Spleen (tissue), 11 donors: ENCODE measurements at regions not wholly inside any gene's neighbourhood (a gene's known extent, or its start where the extent isn't known, plus 50 kb on each side); places are given as distances from the start of the nearest gene placed in this dataset.

Experiments
- DNase-seq: peaks from one replicate; pipeline ENCODE4 v3.0.0-alpha.2; 2020
- H3K27ac ChIP-seq, 8 donors: fragments of 200-600 bp; sonication (generic) in 7 of 8; 1 replicate in 4 of 8; 2 replicates in 4 of 8; pipeline versions ENCODE4 v1.5.0 to v1.8.0; 2016 to 2021; ENCODE audit warnings: inconsistent platforms in 4 of 8, mild to moderate bottlenecking in 4 of 8, moderate library complexity in 1 of 8
- H3K27me3 ChIP-seq, 7 donors: fragments of 200-600 bp; sonication (generic) in 6 of 7; replicated peaks in 1 of 7; 1 replicate in 4 of 7; 2 replicates in 3 of 7; pipeline versions ENCODE4 v1.5.0 to v1.8.0; 2016 to 2021; ENCODE audit warnings: inconsistent platforms in 3 of 7, mild to moderate bottlenecking in 1 of 7
- H3K36me3 ChIP-seq, 6 donors: fragments of 200-600 bp; sonication (generic) in 5 of 6; 1 replicate in 4 of 6; 2 replicates in 2 of 6; pipeline versions ENCODE4 v1.5.0 to v1.8.0; 2016 to 2021; ENCODE audit warnings: inconsistent platforms in 2 of 6
- H3K4me1 ChIP-seq, 6 donors: fragments of 200-600 bp; sonication (generic) in 5 of 6; 1 replicate in 3 of 6; 2 replicates in 3 of 6; pipeline versions ENCODE4 v1.5.0 to v1.8.0; 2016 to 2021; ENCODE audit warnings: inconsistent platforms in 3 of 6
- H3K4me3 ChIP-seq, 8 donors: fragments of 200-600 bp; sonication (generic) in 7 of 8; 1 replicate in 4 of 8; 2 replicates in 4 of 8; pipeline versions ENCODE4 v1.5.0 to v1.8.0; 2016 to 2021; ENCODE audit warnings: inconsistent platforms in 4 of 8, mild to moderate bottlenecking in 4 of 8, moderate library complexity in 2 of 8
- H3K9me3 ChIP-seq, 8 donors: fragments of 200-600 bp; sonication (generic) in 7 of 8; 1 replicate in 4 of 8; 2 replicates in 4 of 8; pipeline versions ENCODE4 v1.5.0 to v1.8.0; 2016 to 2021; ENCODE audit warnings: inconsistent platforms in 4 of 8
- POLR2A ChIP-seq, 3 donors: fragments of 450-650 bp; IDR thresholded peaks; one replicate each; pipeline ENCODE4 v1.5.1; 2017; ENCODE audit warnings: antibody characterized with exemption in 3 of 3, mild to moderate bottlenecking in 1 of 3
- POLR2AphosphoS5 ChIP-seq, 3 donors: sonication (generic); formaldehyde crosslinking; IDR thresholded peaks; one replicate each; pipeline ENCODE4 v1.5.1; 2017; ENCODE audit warnings: antibody characterized with exemption in 3 of 3
- WGBS, 5 donors: extraction: QIAGEN DNeasy Blood & Tissue Kit in 3 of 5; methylation state at CpG; one replicate each; pipeline versions ENCODE4 v1.1.5 to v1.1.7; 2013 to 2018; 5-methylcytosine and 5-hydroxymethylcytosine counted together
- intact Hi-C: fragments of 100-400 bp; cut with DNase I; formaldehyde crosslinking; loops from one replicate; pipeline ENCODE4 v1.15.0; 2023; ENCODE audit warnings: low total_unique reads
- TF ChIP-seq, protein P1 (sequence below), 11 experiments: fragments of 200-600 bp in 7 of 11; fragments of 450-650 bp in 4 of 11; sonication (generic) in 4 of 11; IDR thresholded peaks in 8 of 11; conservative IDR thresholded peaks in 3 of 11; 1 replicate in 7 of 11; 2 replicates in 4 of 11; pipeline versions ENCODE4 v1.4.0 to v1.8.0; 2016 to 2021; ENCODE audit warnings: antibody characterized with exemption in 11 of 11, inconsistent platforms in 4 of 11, mild to moderate bottlenecking in 1 of 11
- donor health status: healthy with polysubstance abuse.
- donor health status: DM: no; HTN: no; CAD: no; lungs with moderate emphysema.
- donor health status: DM: no; HTN: no; CAD: no.
- donor health status: Bipolar disorder and iron deficiency.
- donor health status: healthy.
- donor health status: DM: no; HTN: no; CAD: no.
- donor health status: DM: yes; HTN: yes; CAD: no.

- TF ChIP-seq POLR2AphosphoS5 (IDR thresholded peaks at IDR 0.05): no peak
- TF ChIP-seq, protein P1, sequence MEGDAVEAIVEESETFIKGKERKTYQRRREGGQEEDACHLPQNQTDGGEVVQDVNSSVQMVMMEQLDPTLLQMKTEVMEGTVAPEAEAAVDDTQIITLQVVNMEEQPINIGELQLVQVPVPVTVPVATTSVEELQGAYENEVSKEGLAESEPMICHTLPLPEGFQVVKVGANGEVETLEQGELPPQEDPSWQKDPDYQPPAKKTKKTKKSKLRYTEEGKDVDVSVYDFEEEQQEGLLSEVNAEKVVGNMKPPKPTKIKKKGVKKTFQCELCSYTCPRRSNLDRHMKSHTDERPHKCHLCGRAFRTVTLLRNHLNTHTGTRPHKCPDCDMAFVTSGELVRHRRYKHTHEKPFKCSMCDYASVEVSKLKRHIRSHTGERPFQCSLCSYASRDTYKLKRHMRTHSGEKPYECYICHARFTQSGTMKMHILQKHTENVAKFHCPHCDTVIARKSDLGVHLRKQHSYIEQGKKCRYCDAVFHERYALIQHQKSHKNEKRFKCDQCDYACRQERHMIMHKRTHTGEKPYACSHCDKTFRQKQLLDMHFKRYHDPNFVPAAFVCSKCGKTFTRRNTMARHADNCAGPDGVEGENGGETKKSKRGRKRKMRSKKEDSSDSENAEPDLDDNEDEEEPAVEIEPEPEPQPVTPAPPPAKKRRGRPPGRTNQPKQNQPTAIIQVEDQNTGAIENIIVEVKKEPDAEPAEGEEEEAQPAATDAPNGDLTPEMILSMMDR (IDR thresholded peaks at IDR 0.05 in 8 of 11, conservative IDR thresholded peaks at IDR 0.05 in 3 of 11): no peak
- no peak for TF ChIP-seq POLR2A (IDR thresholded peaks at IDR 0.05)
- intact Hi-C loops: no loop called here
- no peaks in the 10 kb centered on the region for H3K9me3 ChIP-seq
- peaks cover 0 to 11% (median 0%) of the 10 kb centered on the region in 7 donors for H3K27me3 ChIP-seq
- no peaks in the 10 kb centered on the region for H3K36me3 ChIP-seq
- DNase-seq: no peak
- H3K4me3 ChIP-seq: no peak overlapping the region
- H3K27ac ChIP-seq: no peak overlapping the region
- WGBS, 5 donors: 70 to 79% (median 73%) methylated on average over 12 of the region's 12 CpGs
- H3K4me1 ChIP-seq: no peaks in the 10 kb centered on the region
These were observed 219.1 kb downstream of the MED10 start for GRCh38 chr5:6158974-6159831.

GRCh38 chr5:6154216-6154615, 224.1 kb downstream of the MED10 start:
- no peaks in the 10 kb centered on the region for H3K27me3 ChIP-seq
- DNase-seq: no peak
- H3K9me3 ChIP-seq: no peaks in the 10 kb centered on the region
- H3K4me1 ChIP-seq: no peaks in the 10 kb centered on the region
- H3K27ac ChIP-seq: no peak overlapping the region
- 81 to 85% (median 84%) methylated on average over 7 of the region's 7 CpGs for WGBS, 5 donors
- H3K4me3 ChIP-seq: no peak overlapping the region
- intact Hi-C loops: no loop called here
- no peaks in the 10 kb centered on the region for H3K36me3 ChIP-seq
- TF ChIP-seq POLR2AphosphoS5 (IDR thresholded peaks at IDR 0.05): no peak
- TF ChIP-seq, protein P1 (IDR thresholded peaks at IDR 0.05 in 8 of 11, conservative IDR thresholded peaks at IDR 0.05 in 3 of 11): no peak
- TF ChIP-seq POLR2A (IDR thresholded peaks at IDR 0.05): no peak

- Histone ChIP-seq H3K27me3 (peaks cover 0 to 10% (median 0%) of the 10 kb centered on the region in 7 donors), H3K27ac (no peak overlapping the region), H3K36me3 (no peaks in the 10 kb centered on the region), H3K9me3 (no peaks in the 10 kb centered on the region), H3K4me3 (no peak overlapping the region), H3K4me1 (no peaks in the 10 kb centered on the region)
- intact Hi-C loops: no loop called here
- WGBS, 5 donors: 76 to 88% (median 80%) methylated on average over 2 of the region's 2 CpGs
- no peak for DNase-seq
- TF ChIP-seq POLR2AphosphoS5 (IDR thresholded peaks at IDR 0.05) (no peak), POLR2A (IDR thresholded peaks at IDR 0.05) (no peak)
- TF ChIP-seq, protein P1 (IDR thresholded peaks at IDR 0.05 in 8 of 11, conservative IDR thresholded peaks at IDR 0.05 in 3 of 11): no peak
These were observed 232.1 kb downstream of the MED10 start for GRCh38 chr5:6146271-6146670.

DNA sequence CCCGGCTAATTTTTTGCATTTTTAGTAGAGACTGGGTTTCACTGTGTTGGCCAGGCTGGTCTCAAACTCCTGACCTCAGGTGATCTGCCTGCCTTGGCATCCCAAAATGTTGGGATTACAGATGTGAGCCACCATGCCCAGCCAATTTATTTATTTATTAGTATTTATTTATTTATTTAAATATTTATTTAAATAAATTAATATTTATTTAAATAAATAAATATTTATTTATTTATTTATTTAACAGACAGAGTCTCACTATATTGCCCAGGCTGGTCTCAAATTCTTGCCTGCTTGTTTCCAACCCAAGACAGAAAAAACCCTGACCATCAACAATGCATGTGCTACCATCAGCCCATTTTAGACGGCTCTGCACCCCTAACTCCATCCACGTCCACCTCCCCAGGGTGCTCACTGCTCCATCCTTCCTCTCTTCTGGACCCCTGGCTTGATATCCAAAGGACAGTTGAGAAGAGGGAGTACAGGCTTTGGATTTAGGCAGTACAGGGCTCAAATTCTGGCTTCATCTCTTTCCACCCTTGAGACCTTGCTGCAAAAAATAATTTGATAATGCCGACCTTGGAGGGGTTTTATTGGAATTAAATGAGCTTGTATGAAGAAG, 232.6 kb downstream of the MED10 start:
- H3K36me3 ChIP-seq: no peaks in the 10 kb centered on the region
- peaks cover 0 to 10% (median 0%) of the 10 kb centered on the region in 7 donors for H3K27me3 ChIP-seq
- no peak overlapping the region for H3K4me3 ChIP-seq
- no peak for DNase-seq
- H3K27ac ChIP-seq: no peak overlapping the region
- intact Hi-C loops: no loop called here
- 81 to 91% (median 89%) methylated on average over 4 of the region's 4 CpGs for WGBS, 5 donors
- H3K9me3 ChIP-seq: no peaks in the 10 kb centered on the region
- TF ChIP-seq POLR2AphosphoS5 (IDR thresholded peaks at IDR 0.05): no peak
- no peak for TF ChIP-seq POLR2A (IDR thresholded peaks at IDR 0.05)
- TF ChIP-seq, protein P1 (IDR thresholded peaks at IDR 0.05 in 8 of 11, conservative IDR thresholded peaks at IDR 0.05 in 3 of 11): no peak
- H3K4me1 ChIP-seq: no peaks in the 10 kb centered on the region
